ENCODE measurements at regions not wholly inside any gene's neighbourhood (a gene's known extent, or its start where the extent isn't known, plus 50 kb on each side); places are given as distances from the start of the nearest gene placed in this dataset.

DNA sequence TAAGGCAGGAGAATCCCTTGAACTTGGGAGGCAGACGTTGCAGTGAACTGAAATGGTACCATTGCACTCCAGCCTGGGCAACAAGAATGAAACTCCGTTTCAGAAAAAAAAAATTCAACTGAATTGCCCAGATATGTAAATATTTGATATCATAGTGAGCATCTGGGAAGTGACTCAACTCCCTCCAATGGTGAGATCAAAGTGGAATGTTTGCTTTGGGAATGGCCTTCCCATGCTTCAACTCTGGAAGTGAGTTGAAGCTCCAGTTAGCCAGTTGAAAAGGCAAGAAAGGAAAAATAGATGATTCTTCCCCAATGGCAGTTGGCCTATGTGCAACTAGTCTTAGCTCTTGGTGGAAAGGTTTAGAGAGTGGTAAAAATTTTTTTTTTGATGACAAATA lies 131.6 kb upstream of the CMC1 start:
- ATAC-seq (ENCODE audit: insufficient read depth, low read depth): no peak

DNA sequence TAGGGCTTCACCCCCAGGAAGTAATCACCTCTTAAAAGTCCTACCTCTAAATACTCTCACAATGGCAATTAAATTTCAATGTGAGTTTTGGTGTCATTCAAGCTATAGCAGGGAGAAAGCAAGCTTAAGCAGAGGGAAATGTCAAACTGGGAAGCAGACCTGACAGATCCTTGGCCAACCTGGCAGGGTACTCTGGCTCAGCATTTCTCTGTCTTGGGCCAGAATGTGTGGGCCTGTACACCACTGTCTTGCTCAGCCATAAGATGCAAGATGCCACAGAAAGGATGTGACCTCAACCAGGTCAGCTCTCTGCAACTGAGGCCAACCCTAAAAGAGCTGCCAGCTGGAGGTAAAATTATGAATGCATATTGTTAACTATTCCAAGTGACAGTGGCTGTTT lies 130.6 kb upstream of the CMC1 start:
- Histone ChIP-seq H3K4me3 (ENCODE audit: low read depth in 1 of 2, low read length in 2 of 2) (no peak overlapping the region), H3K36me3 (ENCODE audit: insufficient read depth, low read length) (no peaks in the 10 kb centered on the region), H4K20me1 (ENCODE audit: insufficient read depth, low read length) (no peaks in the 10 kb centered on the region), H3K27me3 (ENCODE audit: insufficient read depth, low read length, poor library complexity) (no peaks in the 10 kb centered on the region), H3K4me2 (ENCODE audit: insufficient read depth, low read length) (no peak overlapping the region), H3K4me1 (ENCODE audit: insufficient read depth, low read length) (no peaks in the 10 kb centered on the region), H3K79me2 (ENCODE audit: insufficient read depth, low read length) (no peaks in the 10 kb centered on the region), H3K9ac (ENCODE audit: low read depth, low read length) (no peak overlapping the region), H3K27ac (ENCODE audit: low read length) (no peak overlapping the region), H2AFZ (ENCODE audit: low read depth, low read length) (no peak overlapping the region), H3K9me3 (ENCODE audit: insufficient read depth, low read length, severe bottlenecking) (no peaks in the 10 kb centered on the region)
- no peak for TF ChIP-seq EZH2 (IDR thresholded peaks at IDR 0.05; ENCODE audit: borderline replicate concordance, low read depth, low read length, severe bottlenecking)
- TF ChIP-seq, protein P1, sequence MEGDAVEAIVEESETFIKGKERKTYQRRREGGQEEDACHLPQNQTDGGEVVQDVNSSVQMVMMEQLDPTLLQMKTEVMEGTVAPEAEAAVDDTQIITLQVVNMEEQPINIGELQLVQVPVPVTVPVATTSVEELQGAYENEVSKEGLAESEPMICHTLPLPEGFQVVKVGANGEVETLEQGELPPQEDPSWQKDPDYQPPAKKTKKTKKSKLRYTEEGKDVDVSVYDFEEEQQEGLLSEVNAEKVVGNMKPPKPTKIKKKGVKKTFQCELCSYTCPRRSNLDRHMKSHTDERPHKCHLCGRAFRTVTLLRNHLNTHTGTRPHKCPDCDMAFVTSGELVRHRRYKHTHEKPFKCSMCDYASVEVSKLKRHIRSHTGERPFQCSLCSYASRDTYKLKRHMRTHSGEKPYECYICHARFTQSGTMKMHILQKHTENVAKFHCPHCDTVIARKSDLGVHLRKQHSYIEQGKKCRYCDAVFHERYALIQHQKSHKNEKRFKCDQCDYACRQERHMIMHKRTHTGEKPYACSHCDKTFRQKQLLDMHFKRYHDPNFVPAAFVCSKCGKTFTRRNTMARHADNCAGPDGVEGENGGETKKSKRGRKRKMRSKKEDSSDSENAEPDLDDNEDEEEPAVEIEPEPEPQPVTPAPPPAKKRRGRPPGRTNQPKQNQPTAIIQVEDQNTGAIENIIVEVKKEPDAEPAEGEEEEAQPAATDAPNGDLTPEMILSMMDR (IDR thresholded peaks at IDR 0.05; ENCODE audit: borderline replicate concordance, extremely low read depth, low read length, poor library complexity, severe bottlenecking): no peak
- DNase-seq (no peak), ATAC-seq (ENCODE audit: insufficient read depth, low read depth) (no peak)

More for the DNA sequence above, 131.6 kb upstream of the CMC1 start:
- Histone ChIP-seq H3K79me2 (ENCODE audit: insufficient read depth, low read length) (no peaks in the 10 kb centered on the region), H2AFZ (ENCODE audit: low read depth, low read length) (no peak overlapping the region), H3K27ac (ENCODE audit: low read length) (no peak overlapping the region), H3K9me3 (ENCODE audit: insufficient read depth, low read length, severe bottlenecking) (no peaks in the 10 kb centered on the region), H3K9ac (ENCODE audit: low read depth, low read length) (no peak overlapping the region), H3K27me3 (ENCODE audit: insufficient read depth, low read length, poor library complexity) (no peaks in the 10 kb centered on the region), H3K4me1 (ENCODE audit: insufficient read depth, low read length) (no peaks in the 10 kb centered on the region), H3K36me3 (ENCODE audit: insufficient read depth, low read length) (no peaks in the 10 kb centered on the region), H3K4me2 (ENCODE audit: insufficient read depth, low read length) (no peak overlapping the region), H4K20me1 (ENCODE audit: insufficient read depth, low read length) (no peaks in the 10 kb centered on the region), H3K4me3 (ENCODE audit: low read depth in 1 of 2, low read length in 2 of 2) (no peak overlapping the region)
- no peak for DNase-seq
- no peak for TF ChIP-seq EZH2 (IDR thresholded peaks at IDR 0.05; ENCODE audit: borderline replicate concordance, low read depth, low read length, severe bottlenecking)
- TF ChIP-seq, protein P1 (IDR thresholded peaks at IDR 0.05; ENCODE audit: borderline replicate concordance, extremely low read depth, low read length, poor library complexity, severe bottlenecking): no peak

DNA sequence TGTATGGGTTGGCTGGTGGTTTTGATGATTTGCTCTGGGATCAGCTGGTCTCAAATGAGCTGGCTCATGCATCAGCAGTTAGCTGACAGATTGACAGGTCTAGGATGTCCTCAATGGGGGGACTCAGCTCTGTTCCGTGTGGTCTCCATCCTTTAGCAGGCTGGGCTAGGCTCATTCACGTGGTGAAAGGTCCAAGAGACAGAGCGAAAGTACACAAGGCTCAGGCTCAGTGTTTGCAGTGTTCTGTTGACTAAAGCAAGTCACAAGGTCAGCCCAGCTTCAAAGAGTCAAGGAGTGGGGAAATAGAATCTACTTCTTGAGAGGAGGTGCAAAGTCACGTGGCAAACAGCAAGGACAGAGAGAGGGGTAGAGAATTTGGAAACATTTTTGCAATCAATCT lies 126.5 kb upstream of the CMC1 start:
- H4K20me1 ChIP-seq (ENCODE audit: insufficient read depth, low read length): no peaks in the 10 kb centered on the region
- H3K4me2 ChIP-seq (ENCODE audit: insufficient read depth, low read length): no peak overlapping the region
- H3K27ac ChIP-seq (ENCODE audit: low read length): no peak overlapping the region
- no peak overlapping the region for H2AFZ ChIP-seq (ENCODE audit: low read depth, low read length)
- H3K9me3 ChIP-seq (ENCODE audit: insufficient read depth, low read length, severe bottlenecking): no peaks in the 10 kb centered on the region
- no peak for TF ChIP-seq EZH2 (IDR thresholded peaks at IDR 0.05; ENCODE audit: borderline replicate concordance, low read depth, low read length, severe bottlenecking)
- TF ChIP-seq, protein P1 (IDR thresholded peaks at IDR 0.05; ENCODE audit: borderline replicate concordance, extremely low read depth, low read length, poor library complexity, severe bottlenecking): no peak
- H3K79me2 ChIP-seq (ENCODE audit: insufficient read depth, low read length): no peaks in the 10 kb centered on the region
- H3K27me3 ChIP-seq (ENCODE audit: insufficient read depth, low read length, poor library complexity): no peaks in the 10 kb centered on the region
- ATAC-seq (ENCODE audit: insufficient read depth, low read depth) (no peak), DNase-seq (no peak)
- H3K4me3 ChIP-seq (ENCODE audit: low read depth in 1 of 2, low read length in 2 of 2): no peak overlapping the region
- no peaks in the 10 kb centered on the region for H3K36me3 ChIP-seq (ENCODE audit: insufficient read depth, low read length)
- no peaks in the 10 kb centered on the region for H3K4me1 ChIP-seq (ENCODE audit: insufficient read depth, low read length)
- no peak overlapping the region for H3K9ac ChIP-seq (ENCODE audit: low read depth, low read length)

DNA sequence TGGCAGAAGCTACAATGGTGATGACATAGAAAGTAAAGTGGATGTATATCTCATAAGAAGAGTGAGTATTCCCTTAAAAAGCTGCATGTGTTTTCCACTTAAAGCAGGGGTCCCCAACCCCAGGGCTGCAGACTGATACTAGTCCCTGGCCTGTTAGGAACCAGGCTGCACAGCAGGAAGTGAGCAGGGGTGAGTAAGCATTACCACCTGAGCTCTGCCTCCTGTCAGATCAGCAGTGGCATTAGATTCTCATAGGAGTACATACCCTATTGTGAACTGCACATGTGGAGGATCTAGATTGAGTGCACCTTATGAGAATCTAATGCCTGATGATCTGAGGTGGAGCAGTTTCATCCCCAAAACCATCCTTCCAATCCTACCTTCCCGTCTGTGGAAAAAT lies 126.1 kb upstream of the CMC1 start:
- H3K36me3 ChIP-seq (ENCODE audit: insufficient read depth, low read length): no peaks in the 10 kb centered on the region
- no peaks in the 10 kb centered on the region for H3K27me3 ChIP-seq (ENCODE audit: insufficient read depth, low read length, poor library complexity)
- H3K4me3 ChIP-seq (ENCODE audit: low read depth in 1 of 2, low read length in 2 of 2): no peak overlapping the region
- no peaks in the 10 kb centered on the region for H4K20me1 ChIP-seq (ENCODE audit: insufficient read depth, low read length)
- DNase-seq (no peak), ATAC-seq (ENCODE audit: insufficient read depth, low read depth) (peak; percentile 58; the same call in 1 of the 3 replicates)
- TF ChIP-seq EZH2 (IDR thresholded peaks at IDR 0.05; ENCODE audit: borderline replicate concordance, low read depth, low read length, severe bottlenecking): no peak
- TF ChIP-seq, protein P1 (IDR thresholded peaks at IDR 0.05; ENCODE audit: borderline replicate concordance, extremely low read depth, low read length, poor library complexity, severe bottlenecking): no peak
- H3K4me2 ChIP-seq (ENCODE audit: insufficient read depth, low read length): no peak overlapping the region
- no peaks in the 10 kb centered on the region for H3K4me1 ChIP-seq (ENCODE audit: insufficient read depth, low read length)
- no peak overlapping the region for H3K9ac ChIP-seq (ENCODE audit: low read depth, low read length)
- H3K79me2 ChIP-seq (ENCODE audit: insufficient read depth, low read length): no peaks in the 10 kb centered on the region
- no peaks in the 10 kb centered on the region for H3K9me3 ChIP-seq (ENCODE audit: insufficient read depth, low read length, severe bottlenecking)
- H3K27ac ChIP-seq (ENCODE audit: low read length): no peak overlapping the region
- no peak overlapping the region for H2AFZ ChIP-seq (ENCODE audit: low read depth, low read length)

Data from DND-41 (cell line).